ENCODE measurements at regions not wholly inside any gene's neighbourhood (a gene's known extent, or its start where the extent isn't known, plus 50 kb on each side); places are given as distances from the start of the nearest gene placed in this dataset.

GRCh38 chr10:8181496-8182157 is 127.1 kb downstream of the GATA3 start:
- DNase-seq (ENCODE audit: low spot score) = no peak
- in situ Hi-C loops (cut with MboI; ENCODE audit: low sequenced_read_pairs, unreplicated experiment) = no loop called here
- TF ChIP-seq CTCF (IDR thresholded peaks at IDR 0.05; ENCODE audit: borderline replicate concordance, control extremely low read depth, extremely low read depth, insufficient read depth, missing control alignments) = no peak

- in situ Hi-C loops (cut with MboI; ENCODE audit: low sequenced_read_pairs, unreplicated experiment) = no loop called here
- TF ChIP-seq CTCF (IDR thresholded peaks at IDR 0.05; ENCODE audit: borderline replicate concordance, control extremely low read depth, extremely low read depth, insufficient read depth, missing control alignments) = no peak
- DNase-seq (ENCODE audit: low spot score) = no peak
Measured at GRCh38 chr10:8182806-8183205, 128.3 kb downstream of the GATA3 start.

- TF ChIP-seq CTCF (IDR thresholded peaks at IDR 0.05; ENCODE audit: borderline replicate concordance, control extremely low read depth, extremely low read depth, insufficient read depth, missing control alignments) = no peak
- in situ Hi-C loops (cut with MboI; ENCODE audit: low sequenced_read_pairs, unreplicated experiment) = no loop called here
- DNase-seq (ENCODE audit: low spot score) = no peak
Measured at GRCh38 chr10:8183241-8183704, 128.8 kb downstream of the GATA3 start.

GRCh38 chr10:8187171-8187666 is 132.7 kb downstream of the GATA3 start:
- in situ Hi-C loops (cut with MboI; ENCODE audit: low sequenced_read_pairs, unreplicated experiment) = no loop called here
- TF ChIP-seq CTCF (IDR thresholded peaks at IDR 0.05; ENCODE audit: borderline replicate concordance, control extremely low read depth, extremely low read depth, insufficient read depth, missing control alignments) = no peak
- no peak for DNase-seq (ENCODE audit: low spot score)

- no peak for DNase-seq (ENCODE audit: low spot score)
- in situ Hi-C loops (cut with MboI; ENCODE audit: low sequenced_read_pairs, unreplicated experiment) = no loop called here
- TF ChIP-seq CTCF (IDR thresholded peaks at IDR 0.05; ENCODE audit: borderline replicate concordance, control extremely low read depth, extremely low read depth, insufficient read depth, missing control alignments) = no peak
Measured at GRCh38 chr10:8189458-8189857, 135.0 kb downstream of the GATA3 start.

- no peak for TF ChIP-seq CTCF (IDR thresholded peaks at IDR 0.05; ENCODE audit: borderline replicate concordance, control extremely low read depth, extremely low read depth, insufficient read depth, missing control alignments)
- no peak for DNase-seq (ENCODE audit: low spot score)
- in situ Hi-C loops (cut with MboI; ENCODE audit: low sequenced_read_pairs, unreplicated experiment) = no loop called here
Measured at GRCh38 chr10:8192301-8192700, 137.8 kb downstream of the GATA3 start.
